ENCODE measurements at regions not wholly inside any gene's neighbourhood (a gene's known extent, or its start where the extent isn't known, plus 50 kb on each side); places are given as distances from the start of the nearest gene placed in this dataset.

- Histone ChIP-seq H3K4me3 (no peak overlapping the region), H3K36me3 (no peaks in the 10 kb centered on the region), H3K4me1 (no peaks in the 10 kb centered on the region), H3K27ac (no peak overlapping the region), H3K9me3 (no peaks in the 10 kb centered on the region), H3K27me3 (no peaks in the 10 kb centered on the region), H3K9ac (ENCODE audit: low read depth in 2 of 2, low read length in 2 of 2) (no peak overlapping the region)
- no peak for DNase-seq
- intact Hi-C loops (cut with DNase I) = no loop called here
- TF ChIP-seq CTCF (IDR thresholded peaks at IDR 0.05) = no peak
Observed at GRCh38 chr3:159924411-159924810, 64.2 kb upstream of the IL12A start.

- Histone ChIP-seq H3K9me3 (no peaks in the 10 kb centered on the region), H3K27me3 (no peaks in the 10 kb centered on the region), H3K36me3 (no peaks in the 10 kb centered on the region), H3K9ac (ENCODE audit: low read depth in 2 of 2, low read length in 2 of 2) (no peak overlapping the region), H3K27ac (no peak overlapping the region), H3K4me1 (no peaks in the 10 kb centered on the region), H3K4me3 (no peak overlapping the region)
- no peak for DNase-seq
- intact Hi-C loops (cut with DNase I) = loop anchor here (5.0 kb wide), 1 partner anchor 77 kb away; no protein-coding TSS in a partner anchor
- TF ChIP-seq CTCF (IDR thresholded peaks at IDR 0.05) = no peak
Observed at GRCh38 chr3:159925248-159925647, 63.4 kb upstream of the IL12A start.

GRCh38 chr3:159926573-159926972 is 62.1 kb upstream of the IL12A start:
- intact Hi-C loops (cut with DNase I) = loop anchor here (5.0 kb wide), 1 partner anchor 76 kb away; no protein-coding TSS in a partner anchor
- Histone ChIP-seq H3K4me1 (no peaks in the 10 kb centered on the region), H3K27me3 (no peaks in the 10 kb centered on the region), H3K9me3 (no peaks in the 10 kb centered on the region), H3K27ac (no peak overlapping the region), H3K9ac (ENCODE audit: low read depth in 2 of 2, low read length in 2 of 2) (no peak overlapping the region), H3K4me3 (no peak overlapping the region), H3K36me3 (no peaks in the 10 kb centered on the region)
- TF ChIP-seq CTCF (IDR thresholded peaks at IDR 0.05) = no peak
- no peak for DNase-seq

GRCh38 chr3:159928071-159928491 is 60.6 kb upstream of the IL12A start:
- Histone ChIP-seq H3K4me3 (no peak overlapping the region), H3K9me3 (no peaks in the 10 kb centered on the region), H3K27me3 (no peaks in the 10 kb centered on the region), H3K9ac (ENCODE audit: low read depth in 2 of 2, low read length in 2 of 2) (no peak overlapping the region), H3K4me1 (no peaks in the 10 kb centered on the region), H3K36me3 (no peaks in the 10 kb centered on the region), H3K27ac (no peak overlapping the region)
- DNase-seq = no peak
- intact Hi-C loops (cut with DNase I) = loop anchor here (5.0 kb wide), 1 partner anchor 74 kb away; no protein-coding TSS in a partner anchor
- TF ChIP-seq CTCF (IDR thresholded peaks at IDR 0.05) = no peak

GRCh38 chr3:159928666-159929065 is 60.0 kb upstream of the IL12A start:
- H3K36me3 ChIP-seq = no peaks in the 10 kb centered on the region
- TF ChIP-seq CTCF (IDR thresholded peaks at IDR 0.05) = no peak
- no peak overlapping the region for H3K27ac ChIP-seq
- H3K4me1 ChIP-seq = no peaks in the 10 kb centered on the region
- intact Hi-C loops (cut with DNase I) = loop anchor here (5.0 kb wide), 1 partner anchor 74 kb away; no protein-coding TSS in a partner anchor
- no peak overlapping the region for H3K4me3 ChIP-seq
- H3K27me3 ChIP-seq = no peaks in the 10 kb centered on the region
- H3K9me3 ChIP-seq = no peaks in the 10 kb centered on the region
- no peak for DNase-seq
- no peak overlapping the region for H3K9ac ChIP-seq (ENCODE audit: low read depth in 2 of 2, low read length in 2 of 2)

Data from colonic mucosa (tissue), 4 donors.